ENCODE measurements at regions not wholly inside any gene's neighbourhood (a gene's known extent, or its start where the extent isn't known, plus 50 kb on each side); places are given as distances from the start of the nearest gene placed in this dataset.

DNA sequence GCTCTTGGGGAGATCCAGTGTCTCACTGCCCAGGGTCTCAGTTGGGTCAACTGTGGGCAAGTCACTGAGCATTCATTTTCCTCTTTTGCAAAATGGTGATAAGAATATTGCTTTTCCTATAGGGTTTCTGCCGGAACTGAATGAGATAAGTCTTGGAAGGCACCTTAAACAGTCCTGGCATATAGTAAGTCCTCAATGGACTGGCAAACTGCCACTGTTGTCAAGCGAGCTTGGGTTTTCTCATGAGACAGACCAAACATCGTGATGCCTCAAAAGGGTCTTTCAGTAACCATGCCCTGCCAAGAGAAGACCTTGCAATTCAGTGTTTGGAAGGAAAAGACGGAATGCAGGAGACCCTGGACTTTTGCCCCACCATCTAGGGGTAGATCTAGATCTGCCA, 251.5 kb downstream of the WDR11 start:
- TF ChIP-seq, protein P1, sequence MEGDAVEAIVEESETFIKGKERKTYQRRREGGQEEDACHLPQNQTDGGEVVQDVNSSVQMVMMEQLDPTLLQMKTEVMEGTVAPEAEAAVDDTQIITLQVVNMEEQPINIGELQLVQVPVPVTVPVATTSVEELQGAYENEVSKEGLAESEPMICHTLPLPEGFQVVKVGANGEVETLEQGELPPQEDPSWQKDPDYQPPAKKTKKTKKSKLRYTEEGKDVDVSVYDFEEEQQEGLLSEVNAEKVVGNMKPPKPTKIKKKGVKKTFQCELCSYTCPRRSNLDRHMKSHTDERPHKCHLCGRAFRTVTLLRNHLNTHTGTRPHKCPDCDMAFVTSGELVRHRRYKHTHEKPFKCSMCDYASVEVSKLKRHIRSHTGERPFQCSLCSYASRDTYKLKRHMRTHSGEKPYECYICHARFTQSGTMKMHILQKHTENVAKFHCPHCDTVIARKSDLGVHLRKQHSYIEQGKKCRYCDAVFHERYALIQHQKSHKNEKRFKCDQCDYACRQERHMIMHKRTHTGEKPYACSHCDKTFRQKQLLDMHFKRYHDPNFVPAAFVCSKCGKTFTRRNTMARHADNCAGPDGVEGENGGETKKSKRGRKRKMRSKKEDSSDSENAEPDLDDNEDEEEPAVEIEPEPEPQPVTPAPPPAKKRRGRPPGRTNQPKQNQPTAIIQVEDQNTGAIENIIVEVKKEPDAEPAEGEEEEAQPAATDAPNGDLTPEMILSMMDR (IDR thresholded peaks at IDR 0.05) = no peak
- TF ChIP-seq NFIC (IDR thresholded peaks at IDR 0.05; ENCODE audit: borderline replicate concordance) (no peak), POLR2AphosphoS5 (IDR thresholded peaks at IDR 0.05; ENCODE audit: low read depth, low read length) (no peak), MAX (IDR thresholded peaks at IDR 0.05; ENCODE audit: low read depth) (no peak), EP300 (IDR thresholded peaks at IDR 0.05; ENCODE audit: borderline replicate concordance in 1 of 2, low read depth in 1 of 2, low read length in 1 of 2) (no peak)
- TF ChIP-seq, protein P2, sequence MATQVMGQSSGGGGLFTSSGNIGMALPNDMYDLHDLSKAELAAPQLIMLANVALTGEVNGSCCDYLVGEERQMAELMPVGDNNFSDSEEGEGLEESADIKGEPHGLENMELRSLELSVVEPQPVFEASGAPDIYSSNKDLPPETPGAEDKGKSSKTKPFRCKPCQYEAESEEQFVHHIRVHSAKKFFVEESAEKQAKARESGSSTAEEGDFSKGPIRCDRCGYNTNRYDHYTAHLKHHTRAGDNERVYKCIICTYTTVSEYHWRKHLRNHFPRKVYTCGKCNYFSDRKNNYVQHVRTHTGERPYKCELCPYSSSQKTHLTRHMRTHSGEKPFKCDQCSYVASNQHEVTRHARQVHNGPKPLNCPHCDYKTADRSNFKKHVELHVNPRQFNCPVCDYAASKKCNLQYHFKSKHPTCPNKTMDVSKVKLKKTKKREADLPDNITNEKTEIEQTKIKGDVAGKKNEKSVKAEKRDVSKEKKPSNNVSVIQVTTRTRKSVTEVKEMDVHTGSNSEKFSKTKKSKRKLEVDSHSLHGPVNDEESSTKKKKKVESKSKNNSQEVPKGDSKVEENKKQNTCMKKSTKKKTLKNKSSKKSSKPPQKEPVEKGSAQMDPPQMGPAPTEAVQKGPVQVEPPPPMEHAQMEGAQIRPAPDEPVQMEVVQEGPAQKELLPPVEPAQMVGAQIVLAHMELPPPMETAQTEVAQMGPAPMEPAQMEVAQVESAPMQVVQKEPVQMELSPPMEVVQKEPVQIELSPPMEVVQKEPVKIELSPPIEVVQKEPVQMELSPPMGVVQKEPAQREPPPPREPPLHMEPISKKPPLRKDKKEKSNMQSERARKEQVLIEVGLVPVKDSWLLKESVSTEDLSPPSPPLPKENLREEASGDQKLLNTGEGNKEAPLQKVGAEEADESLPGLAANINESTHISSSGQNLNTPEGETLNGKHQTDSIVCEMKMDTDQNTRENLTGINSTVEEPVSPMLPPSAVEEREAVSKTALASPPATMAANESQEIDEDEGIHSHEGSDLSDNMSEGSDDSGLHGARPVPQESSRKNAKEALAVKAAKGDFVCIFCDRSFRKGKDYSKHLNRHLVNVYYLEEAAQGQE (IDR thresholded peaks at IDR 0.05; ENCODE audit: low read depth, low read length) = no peak

Data from SK-N-SH (cell line).